Ectodermal cell (in vitro differentiated cells): ENCODE measurements at regions not wholly inside any gene's neighbourhood (a gene's known extent, or its start where the extent isn't known, plus 50 kb on each side); places are given as distances from the start of the nearest gene placed in this dataset.

Experiments used
- H3K27ac ChIP-seq: 2 replicates; pipeline ENCODE4 v1.7.0; 2013; ENCODE audit warnings: mild to moderate bottlenecking, low read depth, low read length; ENCODE audit not compliant: insufficient read depth, poor library complexity, severe bottlenecking
- H3K27me3 ChIP-seq: 2 replicates; pipeline ENCODE4 v1.7.0; 2013; ENCODE audit warnings: mild to moderate bottlenecking, low read length; ENCODE audit not compliant: insufficient read depth, control insufficient read depth, poor library complexity, severe bottlenecking
- H3K36me3 ChIP-seq: one replicate; pipeline ENCODE4 v1.7.0; 2013; ENCODE audit warnings: low read length; ENCODE audit not compliant: control insufficient read depth, insufficient read depth
- H3K4me1 ChIP-seq: one replicate; pipeline ENCODE4 v1.7.0; 2013; ENCODE audit warnings: low read length; ENCODE audit not compliant: control insufficient read depth, insufficient read depth
- H3K4me3 ChIP-seq: 2 replicates; pipeline ENCODE4 v1.7.0; 2013; ENCODE audit warnings: low read depth, low read length, control low read depth; ENCODE audit not compliant: insufficient read depth
- H3K9me3 ChIP-seq: 2 replicates; pipeline ENCODE4 v1.7.0; 2013; ENCODE audit warnings: mild to moderate bottlenecking, low read length, moderate library complexity; ENCODE audit not compliant: control insufficient read depth
- WGBS, 2 experiments: methylation state at CpG; one replicate each; pipeline ENCODE4 v1.1.7; 2013; ENCODE audit warnings: missing lambda C conversion rate in 2 of 2; 5-methylcytosine and 5-hydroxymethylcytosine counted together

DNA sequence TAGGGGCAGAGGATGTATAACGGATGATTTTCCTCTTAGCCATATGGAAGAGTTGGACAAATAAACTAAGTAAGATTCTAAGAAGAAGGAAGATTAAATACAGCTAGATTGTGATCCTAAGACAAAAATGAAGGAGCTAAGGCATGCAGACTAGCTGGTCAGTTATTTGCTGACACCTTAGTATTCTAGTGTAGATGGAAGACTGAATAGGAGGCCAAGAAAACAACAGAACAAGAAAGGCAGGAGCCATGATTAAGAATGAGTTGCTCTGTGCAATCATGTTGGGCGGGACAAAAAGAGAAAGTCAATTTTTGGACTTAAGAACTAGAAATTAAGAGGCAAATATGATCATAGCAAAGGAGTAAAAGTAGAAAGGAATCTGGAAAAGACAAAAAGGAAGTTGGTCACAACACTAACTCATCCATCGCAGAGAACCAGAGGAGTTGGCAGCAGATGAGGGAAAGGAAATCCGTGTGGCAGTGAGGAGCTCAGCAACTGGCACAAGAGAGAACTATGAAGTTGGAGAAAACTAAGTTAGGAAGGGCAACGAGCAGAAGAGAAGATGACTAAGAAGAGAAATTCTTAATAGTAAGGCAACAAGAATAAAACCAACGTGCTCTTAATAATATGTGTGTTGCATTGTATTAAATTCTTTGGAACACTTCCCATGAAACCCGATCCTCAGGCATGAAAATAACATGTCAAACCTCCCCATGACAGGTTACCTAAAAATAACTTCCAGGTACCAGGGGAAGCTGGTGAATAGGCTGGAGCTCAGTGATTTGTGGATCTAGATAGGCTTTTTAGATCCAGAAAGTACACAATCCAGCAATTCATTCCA is 234.4 kb downstream of the LTN1 start:
- WGBS, 2 experiments: 92 to 96% methylated on average over 6 to 7 of the region's 7 CpGs
- Histone ChIP-seq H3K27me3 (no peaks in the 10 kb centered on the region), H3K36me3 (no peaks in the 10 kb centered on the region), H3K9me3 (no peaks in the 10 kb centered on the region), H3K4me3 (no peak overlapping the region), H3K4me1 (no peaks in the 10 kb centered on the region), H3K27ac (no peak overlapping the region)

DNA sequence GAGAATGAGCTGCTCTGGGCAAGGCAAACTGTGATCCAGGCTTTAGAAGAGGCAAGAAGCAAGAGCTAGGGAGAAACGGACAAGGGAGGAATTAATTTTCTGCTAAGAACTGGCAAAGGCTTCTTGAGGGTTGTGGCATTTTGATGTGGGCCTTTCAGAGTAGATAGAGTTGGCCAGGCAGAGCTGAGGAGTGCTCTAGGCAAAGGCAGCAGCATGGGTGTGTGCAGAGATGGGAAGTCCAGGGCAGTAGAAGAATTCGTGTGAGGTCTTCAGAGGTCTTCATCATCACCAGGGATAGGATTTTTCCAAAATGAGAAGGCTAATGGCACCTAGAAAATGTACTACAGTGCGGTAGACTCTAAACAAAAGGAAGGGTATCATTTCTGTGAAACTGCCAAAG is 237.8 kb downstream of the LTN1 start:
- 91 to 94% methylated on average over 3 of the region's 3 CpGs for WGBS, 2 experiments
- Histone ChIP-seq H3K9me3 (no peaks in the 10 kb centered on the region), H3K36me3 (no peaks in the 10 kb centered on the region), H3K27me3 (no peaks in the 10 kb centered on the region), H3K27ac (no peak overlapping the region), H3K4me1 (no peaks in the 10 kb centered on the region), H3K4me3 (no peak overlapping the region)

GRCh38 chr21:28754127-28754611 is 238.5 kb downstream of the LTN1 start:
- Histone ChIP-seq H3K27ac (no peak overlapping the region), H3K36me3 (no peaks in the 10 kb centered on the region), H3K4me1 (no peaks in the 10 kb centered on the region), H3K4me3 (no peak overlapping the region), H3K27me3 (no peaks in the 10 kb centered on the region), H3K9me3 (no peaks in the 10 kb centered on the region)
- 83 to 85% methylated on average over 9 of the region's 9 CpGs for WGBS, 2 experiments

GRCh38 chr21:28752131-28752530 is 240.5 kb downstream of the LTN1 start:
- WGBS, 2 experiments: 92 to 100% methylated on average over 2 of the region's 2 CpGs
- Histone ChIP-seq H3K9me3 (no peaks in the 10 kb centered on the region), H3K4me3 (no peak overlapping the region), H3K27me3 (no peaks in the 10 kb centered on the region), H3K4me1 (no peaks in the 10 kb centered on the region), H3K36me3 (no peaks in the 10 kb centered on the region), H3K27ac (no peak overlapping the region)

GRCh38 chr21:28751176-28751575 is 241.5 kb downstream of the LTN1 start:
- no peaks in the 10 kb centered on the region for H3K36me3 ChIP-seq
- no peaks in the 10 kb centered on the region for H3K27me3 ChIP-seq
- H3K4me3 ChIP-seq: no peak overlapping the region
- H3K9me3 ChIP-seq: no peaks in the 10 kb centered on the region
- H3K27ac ChIP-seq: no peak overlapping the region
- H3K4me1 ChIP-seq: no peaks in the 10 kb centered on the region
- 98 to 100% methylated on average over 1 to 3 of the region's 3 CpGs for WGBS, 2 experiments

- no peak overlapping the region for H3K27ac ChIP-seq
- H3K9me3 ChIP-seq: no peaks in the 10 kb centered on the region
- no peaks in the 10 kb centered on the region for H3K36me3 ChIP-seq
- no peak overlapping the region for H3K4me3 ChIP-seq
- no peaks in the 10 kb centered on the region for H3K27me3 ChIP-seq
- H3K4me1 ChIP-seq: no peaks in the 10 kb centered on the region
- WGBS, 2 experiments: 91 to 96% methylated on average over 5 of the region's 5 CpGs
These were observed 242.1 kb downstream of the LTN1 start for GRCh38 chr21:28750565-28750964.

- no peak overlapping the region for H3K4me3 ChIP-seq
- H3K27me3 ChIP-seq: no peaks in the 10 kb centered on the region
- H3K36me3 ChIP-seq: no peaks in the 10 kb centered on the region
- WGBS, 2 experiments: 94 to 98% methylated on average over 3 of the region's 3 CpGs
- no peaks in the 10 kb centered on the region for H3K4me1 ChIP-seq
- H3K9me3 ChIP-seq: no peaks in the 10 kb centered on the region
- no peak overlapping the region for H3K27ac ChIP-seq
These were observed 243.1 kb downstream of the LTN1 start for GRCh38 chr21:28749536-28749935.

DNA sequence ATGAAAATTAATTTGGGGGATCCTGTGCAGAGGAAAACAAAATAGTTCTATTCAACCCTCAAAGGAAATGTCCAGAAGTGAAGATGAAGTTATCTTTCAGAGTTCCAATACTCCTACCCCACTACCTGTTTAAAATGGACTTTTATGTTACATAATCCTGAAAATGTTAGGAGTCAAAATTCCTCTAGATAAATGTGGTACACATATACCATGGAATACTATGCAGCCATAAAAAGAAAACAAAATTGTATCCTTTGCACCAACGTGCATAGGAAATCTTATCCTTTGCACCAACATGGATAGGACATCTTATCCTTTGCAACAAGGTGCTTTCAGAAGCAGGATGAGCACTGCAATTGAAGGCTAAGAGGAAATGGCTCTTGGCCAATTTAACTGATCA is 245.2 kb downstream of the LTN1 start:
- no peak overlapping the region for H3K4me3 ChIP-seq
- H3K9me3 ChIP-seq: no peaks in the 10 kb centered on the region
- no peaks in the 10 kb centered on the region for H3K4me1 ChIP-seq
- H3K27me3 ChIP-seq: no peaks in the 10 kb centered on the region
- WGBS, 2 experiments: 79 to 92% methylated on average over 1 of the region's 1 CpG
- no peaks in the 10 kb centered on the region for H3K36me3 ChIP-seq
- no peak overlapping the region for H3K27ac ChIP-seq

- Histone ChIP-seq H3K9me3 (no peaks in the 10 kb centered on the region), H3K4me1 (no peaks in the 10 kb centered on the region), H3K4me3 (no peak overlapping the region), H3K36me3 (no peaks in the 10 kb centered on the region), H3K27me3 (no peaks in the 10 kb centered on the region), H3K27ac (no peak overlapping the region)
- 93 to 95% methylated on average over 4 of the region's 4 CpGs for WGBS, 2 experiments
These were observed 246.5 kb downstream of the LTN1 start for GRCh38 chr21:28746166-28746565.

GRCh38 chr21:28745131-28746016 is 247.3 kb downstream of the LTN1 start:
- H3K4me1 ChIP-seq: no peaks in the 10 kb centered on the region
- peak overlapping the region; percentile 22 for H3K4me3 ChIP-seq
- 32 to 33% methylated on average over 12 to 15 of the region's 16 CpGs for WGBS, 2 experiments
- no peak overlapping the region for H3K27ac ChIP-seq
- no peaks in the 10 kb centered on the region for H3K27me3 ChIP-seq
- no peaks in the 10 kb centered on the region for H3K36me3 ChIP-seq
- H3K9me3 ChIP-seq: no peaks in the 10 kb centered on the region
